ENCODE measurements at regions not wholly inside any gene's neighbourhood (a gene's known extent, or its start where the extent isn't known, plus 50 kb on each side); places are given as distances from the start of the nearest gene placed in this dataset.

- 41 to 63% (median 58%) methylated on average over 12 to 13 of the region's 13 CpGs for WGBS, 5 donors
- Histone ChIP-seq H3K4me1 (no peaks in the 10 kb centered on the region), H3K9me3 (no peaks in the 10 kb centered on the region), H3K36me3 (no peaks in the 10 kb centered on the region), H3K4me3 (no peak overlapping the region), H3K27me3 (peaks cover 0 to 28% (median 0%) of the 10 kb centered on the region in 3 donors), H3K27ac (no peak overlapping the region)
- no peak for DNase-seq
- intact Hi-C loops (cut with DNase I; ENCODE audit: low total_unique reads), result no loop called here
- TF ChIP-seq POLR2AphosphoS5 (IDR thresholded peaks at IDR 0.05), result no peak
- TF ChIP-seq EP300 (IDR thresholded peaks at IDR 0.05), result no peak
- no peak for TF ChIP-seq CTCF (IDR thresholded peaks at IDR 0.05)
- no peak for TF ChIP-seq POLR2A (IDR thresholded peaks at IDR 0.05)
These were observed 708.1 kb downstream of the BRD1 start for GRCh38 chr22:49119551-49119952.

- Histone ChIP-seq H3K4me3 (no peak overlapping the region), H3K4me1 (no peaks in the 10 kb centered on the region), H3K27me3 (peaks cover 0 to 21% (median 0%) of the 10 kb centered on the region in 3 donors), H3K36me3 (no peaks in the 10 kb centered on the region), H3K9me3 (no peaks in the 10 kb centered on the region), H3K27ac (no peak overlapping the region)
- TF ChIP-seq POLR2A (IDR thresholded peaks at IDR 0.05), result no peak
- no peak for TF ChIP-seq EP300 (IDR thresholded peaks at IDR 0.05)
- no peak for TF ChIP-seq CTCF (IDR thresholded peaks at IDR 0.05)
- no peak for TF ChIP-seq POLR2AphosphoS5 (IDR thresholded peaks at IDR 0.05)
- 93 to 96% (median 94%) methylated on average over 17 of the region's 17 CpGs for WGBS, 5 donors
- intact Hi-C loops (cut with DNase I; ENCODE audit: low total_unique reads), result no loop called here
- DNase-seq, result no peak
These were observed 709.6 kb downstream of the BRD1 start for GRCh38 chr22:49118065-49118464.

- no peak overlapping the region for H3K4me3 ChIP-seq
- peaks cover 0 to 25% (median 0%) of the 10 kb centered on the region in 3 donors for H3K27me3 ChIP-seq
- no peaks in the 10 kb centered on the region for H3K36me3 ChIP-seq
- no peak for DNase-seq
- H3K4me1 ChIP-seq, result no peaks in the 10 kb centered on the region
- TF ChIP-seq CTCF (IDR thresholded peaks at IDR 0.05), result no peak
- no peak for TF ChIP-seq POLR2AphosphoS5 (IDR thresholded peaks at IDR 0.05)
- no peak for TF ChIP-seq EP300 (IDR thresholded peaks at IDR 0.05)
- TF ChIP-seq POLR2A (IDR thresholded peaks at IDR 0.05), result no peak
- intact Hi-C loops (cut with DNase I; ENCODE audit: low total_unique reads), result no loop called here
- 53 to 68% (median 66%) methylated on average over 7 of the region's 7 CpGs for WGBS, 5 donors
- no peaks in the 10 kb centered on the region for H3K9me3 ChIP-seq
- no peak overlapping the region for H3K27ac ChIP-seq
These were observed 710.2 kb downstream of the BRD1 start for GRCh38 chr22:49117486-49117885.

- peaks cover 0 to 23% (median 0%) of the 10 kb centered on the region in 3 donors for H3K27me3 ChIP-seq
- WGBS, 5 donors, result 73 to 82% (median 81%) methylated on average over 12 to 19 of the region's 19 CpGs
- TF ChIP-seq EP300 (IDR thresholded peaks at IDR 0.05) (no peak), POLR2A (IDR thresholded peaks at IDR 0.05) (no peak), POLR2AphosphoS5 (IDR thresholded peaks at IDR 0.05) (no peak)
- no peaks in the 10 kb centered on the region for H3K4me1 ChIP-seq
- no peaks in the 10 kb centered on the region for H3K36me3 ChIP-seq
- H3K27ac ChIP-seq, result no peak overlapping the region
- intact Hi-C loops (cut with DNase I; ENCODE audit: low total_unique reads), result no loop called here
- H3K9me3 ChIP-seq, result no peaks in the 10 kb centered on the region
- H3K4me3 ChIP-seq, result no peak overlapping the region
- no peak for DNase-seq
These were observed 711.1 kb downstream of the BRD1 start for GRCh38 chr22:49116486-49117120.

GRCh38 chr22:49116021-49116420 lies 711.7 kb downstream of the BRD1 start:
- intact Hi-C loops (cut with DNase I; ENCODE audit: low total_unique reads), result no loop called here
- H3K27ac ChIP-seq, result no peak overlapping the region
- H3K4me3 ChIP-seq, result no peak overlapping the region
- no peaks in the 10 kb centered on the region for H3K4me1 ChIP-seq
- no peaks in the 10 kb centered on the region for H3K36me3 ChIP-seq
- H3K9me3 ChIP-seq, result no peaks in the 10 kb centered on the region
- WGBS, 5 donors, result 88 to 94% (median 91%) methylated on average over 19 of the region's 19 CpGs
- TF ChIP-seq POLR2AphosphoS5 (IDR thresholded peaks at IDR 0.05) (no peak), EP300 (IDR thresholded peaks at IDR 0.05) (no peak), POLR2A (IDR thresholded peaks at IDR 0.05) (no peak), CTCF (IDR thresholded peaks at IDR 0.05) (no peak)
- peaks cover 0 to 22% (median 0%) of the 10 kb centered on the region in 3 donors for H3K27me3 ChIP-seq
- no peak for DNase-seq
